HEK293T (cell line): ENCODE measurements at regions not wholly inside any gene's neighbourhood (a gene's known extent, or its start where the extent isn't known, plus 50 kb on each side); places are given as distances from the start of the nearest gene placed in this dataset.

Experiments used
- CTCF ChIA-PET: fragments of 350-600 bp; formaldehyde crosslinking; extraction: SDS; loops from one replicate; lab custom pipeline; 2021; ENCODE audit warnings: antibody characterized with exemption, inconsistent platforms; lab: Yijun Ruan, JAX
- POLR2A ChIA-PET: fragments of 350-600 bp; formaldehyde crosslinking; extraction: SDS; loops from one replicate; lab custom pipeline; 2020; ENCODE audit warnings: antibody characterized with exemption, inconsistent platforms; lab: Yijun Ruan, JAX
- DNase-seq: peaks from one replicate; pipeline ENCODE4 v3.0.0; 2012; ENCODE audit warnings: mixed read lengths; ENCODE audit errors: extremely low spot score
- ARNT ChIP-seq: fragments of 450-650 bp; IDR thresholded peaks from 2 replicates; pipeline ENCODE4 v1.6.1; 2017; ENCODE audit warnings: mild to moderate bottlenecking
- BHLHE40 ChIP-seq: fragments of 450-650 bp; IDR thresholded peaks from 2 replicates; pipeline ENCODE4 v1.6.1; 2016; ENCODE audit warnings: mild to moderate bottlenecking, moderate library complexity, borderline replicate concordance
- CTBP1 ChIP-seq: fragments of 450-650 bp; IDR thresholded peaks from 2 replicates; pipeline ENCODE4 v1.6.1; 2016; ENCODE audit warnings: borderline replicate concordance
- ELF4 ChIP-seq: fragments of 450-650 bp; IDR thresholded peaks from 2 replicates; pipeline ENCODE4 v1.6.1; 2017; ENCODE audit warnings: antibody characterized with exemption
- FOXA1 ChIP-seq: fragments of 450-650 bp; IDR thresholded peaks from 2 replicates; pipeline ENCODE4 v1.6.1; 2016; ENCODE audit warnings: mild to moderate bottlenecking
- FOXK2 ChIP-seq: fragments of 450-650 bp; IDR thresholded peaks from 2 replicates; pipeline ENCODE4 v1.6.1; 2016; ENCODE audit warnings: mild to moderate bottlenecking
- FOXM1 ChIP-seq: fragments of 450-650 bp; IDR thresholded peaks from 2 replicates; pipeline ENCODE4 v1.6.1; 2017; ENCODE audit warnings: mild to moderate bottlenecking, borderline replicate concordance
- HDGF ChIP-seq: fragments of 450-650 bp; IDR thresholded peaks from 2 replicates; pipeline ENCODE4 v1.6.1; 2017; ENCODE audit warnings: antibody characterized with exemption, borderline replicate concordance
- L3MBTL2 ChIP-seq: fragments of 450-650 bp; conservative IDR thresholded peaks from 2 replicates; pipeline ENCODE4 v1.6.1; 2016; ENCODE audit warnings: mild to moderate bottlenecking
- LEF1 ChIP-seq: fragments of 450-650 bp; IDR thresholded peaks from 2 replicates; pipeline ENCODE4 v1.6.1; 2017; ENCODE audit warnings: mild to moderate bottlenecking, borderline replicate concordance
- NFRKB ChIP-seq: fragments of 450-650 bp; IDR thresholded peaks from 2 replicates; pipeline ENCODE4 v1.6.1; 2016; ENCODE audit warnings: mild to moderate bottlenecking, moderate library complexity
- PKNOX1 ChIP-seq: fragments of 450-650 bp; IDR thresholded peaks from 2 replicates; pipeline ENCODE4 v1.6.1; 2016
- SP1 ChIP-seq: fragments of 450-650 bp; IDR thresholded peaks from 2 replicates; pipeline ENCODE4 v1.6.1; 2017
- SUZ12 ChIP-seq: fragments of 450-650 bp; IDR thresholded peaks from 2 replicates; pipeline ENCODE4 v1.6.1; 2016; ENCODE audit warnings: mild to moderate bottlenecking
- TARDBP ChIP-seq: fragments of 450-650 bp; IDR thresholded peaks from 2 replicates; pipeline ENCODE4 v1.6.1; 2016
- ZNF384 ChIP-seq: fragments of 450-650 bp; IDR thresholded peaks from 2 replicates; pipeline ENCODE4 v1.6.1; 2016

- CTCF ChIA-PET, result interaction anchor here (0.6 to 1.0 kb wide), 3 partner anchors 15 to 558 kb away, joined by 3 to 4 read pairs (median 4); no protein-coding TSS in a partner anchor
Measured at GRCh38 chr15:98543237-98543636, 105.1 kb upstream of the IGF1R start.

GRCh38 chr15:98546329-98546728 is 102.0 kb upstream of the IGF1R start:
- no peak for TF ChIP-seq FOXA1
- no peak for TF ChIP-seq ARNT
- no peak for TF ChIP-seq ZNF384
- no peak for TF ChIP-seq BHLHE40
- TF ChIP-seq PKNOX1, result no peak
- no peak for TF ChIP-seq SP1
- no peak for TF ChIP-seq L3MBTL2
- TF ChIP-seq LEF1, result no peak
- no peak for TF ChIP-seq FOXK2
- TF ChIP-seq FOXM1, result no peak
- no peak for TF ChIP-seq HDGF
- TF ChIP-seq SUZ12, result no peak
- no peak for TF ChIP-seq NFRKB
- TF ChIP-seq TARDBP, result no peak
- TF ChIP-seq CTBP1, result no peak
- no peak for TF ChIP-seq ELF4
- ChIA-PET POLR2A (interaction anchor here (1.1 kb wide), 1 partner anchor 105 kb away, joined by 3 read pairs; no protein-coding TSS in a partner anchor), CTCF (interaction anchor here (1.6 kb wide), 1 partner anchor 27 kb away, joined by 4 read pairs; no protein-coding TSS in a partner anchor)
- DNase-seq, result no peak

More at GRCh38 chr15:98543237-98543636, 105.1 kb upstream of the IGF1R start:
- TF ChIP-seq ZNF384 (no peak), HDGF (no peak), TARDBP (no peak), FOXM1 (no peak), FOXA1 (no peak), PKNOX1 (no peak), FOXK2 (no peak), SP1 (no peak), LEF1 (no peak), ARNT (no peak), SUZ12 (no peak)
- DNase-seq, result no peak
- POLR2A ChIA-PET, result no interaction called here

- no peak for TF ChIP-seq FOXM1
- TF ChIP-seq NFRKB, result no peak
- TF ChIP-seq PKNOX1, result no peak
- DNase-seq, result no peak
- POLR2A ChIA-PET, result interaction anchor here (1.5 kb wide), 1 partner anchor 26 kb away, joined by 7 read pairs; no protein-coding TSS in a partner anchor
- CTCF ChIA-PET, result interaction anchor here (0.6 to 1.6 kb wide), 2 partner anchors 28 to 102 kb away, joined by 4 to 5 read pairs; no protein-coding TSS in a partner anchor
Measured at GRCh38 chr15:98547275-98547674, 101.1 kb upstream of the IGF1R start.

- peak; percentile 56 for DNase-seq
- CTCF ChIA-PET, result interaction anchor here (0.7 to 1.6 kb wide), 3 partner anchors 21 to 64 kb away, joined by 3 to 5 read pairs (median 4); no protein-coding TSS in a partner anchor
- no peak for TF ChIP-seq CTBP1
- no peak for TF ChIP-seq ARNT
- no peak for TF ChIP-seq HDGF
- no peak for TF ChIP-seq SUZ12
- no peak for TF ChIP-seq TARDBP
- no peak for TF ChIP-seq LEF1
- TF ChIP-seq PKNOX1, result no peak; the same call in 1 of the 2 replicates
- TF ChIP-seq BHLHE40, result no peak
- TF ChIP-seq FOXK2, result no peak
- POLR2A ChIA-PET, result interaction anchor here (0.7 to 1.5 kb wide), 8 partner anchors 9 to 102 kb away, joined by 3 to 7 read pairs (median 3); no protein-coding TSS in a partner anchor
Measured at GRCh38 chr15:98547741-98548138, 100.6 kb upstream of the IGF1R start.

GRCh38 chr15:98548139-98548971 is 100.0 kb upstream of the IGF1R start:
- TF ChIP-seq L3MBTL2 (peak; percentile 99), NFRKB (no peak), ARNT (peak; percentile 78; the same call in 1 of the 2 replicates)
- peak; percentile 72 for DNase-seq
- CTCF ChIA-PET, result interaction anchor here (0.6 to 1.4 kb wide), 5 partner anchors 20 to 648 kb away, joined by 3 to 5 read pairs (median 5); no protein-coding TSS in a partner anchor
- POLR2A ChIA-PET, result interaction anchor here (0.7 to 1.5 kb wide), 8 partner anchors 8 to 103 kb away, joined by 3 to 7 read pairs (median 3); no protein-coding TSS in a partner anchor
